Muscle layer of duodenum (tissue), 2 donors: ENCODE measurements at regions not wholly inside any gene's neighbourhood (a gene's known extent, or its start where the extent isn't known, plus 50 kb on each side); places are given as distances from the start of the nearest gene placed in this dataset.

ENCODE experiments used
- H3K27ac ChIP-seq: one replicate; pipeline ENCODE4 v1.7.0; 2013; ENCODE audit warnings: mild to moderate bottlenecking, low read length
- H3K27me3 ChIP-seq: one replicate; pipeline ENCODE4 v1.7.0; 2013; ENCODE audit warnings: low read depth, mild to moderate bottlenecking, control low read depth, low read length
- H3K36me3 ChIP-seq, 2 donors: one replicate each; pipeline ENCODE4 v1.7.0; 2013; ENCODE audit warnings: low read length in 2 of 2, control low read depth in 1 of 2, mild to moderate bottlenecking in 1 of 2; ENCODE audit not compliant: insufficient read depth in 2 of 2, control insufficient read depth in 1 of 2
- H3K4me1 ChIP-seq, 2 donors: one replicate each; pipeline ENCODE4 v1.7.0; 2013; ENCODE audit warnings: low read length in 2 of 2, mild to moderate bottlenecking in 2 of 2, control low read depth in 1 of 2, moderate library complexity in 1 of 2; ENCODE audit not compliant: insufficient read depth in 2 of 2, control insufficient read depth in 1 of 2
- H3K4me3 ChIP-seq, 2 donors: one replicate each; pipeline ENCODE4 v1.7.0; 2013; ENCODE audit warnings: low read length in 2 of 2, low read depth in 1 of 2, mild to moderate bottlenecking in 1 of 2
- H3K9me3 ChIP-seq, 2 donors: one replicate each; pipeline ENCODE4 v1.7.0; 2013; ENCODE audit warnings: low read length in 2 of 2, control low read depth in 1 of 2, mild to moderate bottlenecking in 1 of 2; ENCODE audit not compliant: control insufficient read depth in 1 of 2
- donor health status: healthy.

DNA sequence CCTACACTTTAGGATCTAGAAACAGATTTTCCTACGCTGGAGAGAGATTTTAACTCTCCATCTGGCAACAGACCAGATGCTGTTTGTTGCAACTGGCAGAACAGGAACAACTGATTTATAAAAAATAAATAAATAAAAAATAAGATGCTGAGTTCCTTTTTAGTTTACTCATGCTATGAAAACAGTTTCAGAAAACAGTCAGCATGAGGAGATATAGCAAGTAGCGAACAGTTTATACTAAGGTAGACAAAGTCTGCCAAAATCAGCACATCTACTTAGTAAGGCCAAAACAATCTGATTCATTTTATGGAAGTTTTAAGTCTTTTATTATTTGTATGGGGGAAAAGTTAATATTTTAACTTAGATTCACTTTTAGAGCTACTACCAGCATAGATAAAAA, 974.0 kb upstream of the CNTNAP5 start:
- Histone ChIP-seq H3K27ac (no peak overlapping the region), H3K27me3 (no peaks in the 10 kb centered on the region), H3K4me3 (no peak overlapping the region), H3K4me1 (no peaks in the 10 kb centered on the region), H3K9me3 (no peaks in the 10 kb centered on the region), H3K36me3 (no peaks in the 10 kb centered on the region)

DNA sequence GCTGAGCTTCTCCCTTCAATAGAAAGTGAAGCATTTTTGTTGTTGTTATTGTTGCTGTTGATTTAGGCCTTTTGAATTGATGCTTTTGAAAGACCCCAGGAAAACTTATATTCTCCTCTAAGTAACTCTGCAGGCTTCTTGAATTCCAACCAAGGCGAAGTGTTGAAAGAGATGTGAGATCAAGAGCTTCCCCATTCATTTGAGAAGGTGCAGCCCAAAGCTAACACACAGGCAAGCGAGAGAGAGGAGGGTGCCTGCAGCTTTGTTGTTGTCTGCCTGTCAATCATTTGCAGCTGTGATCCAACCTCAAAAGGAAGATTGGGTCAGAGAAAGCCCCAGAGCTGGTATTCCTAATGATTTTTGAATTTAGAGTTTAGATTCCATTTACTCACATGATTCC, 963.6 kb upstream of the CNTNAP5 start:
- Histone ChIP-seq H3K27me3 (no peaks in the 10 kb centered on the region), H3K36me3 (no peaks in the 10 kb centered on the region), H3K4me1 (no peaks in the 10 kb centered on the region), H3K4me3 (no peak overlapping the region), H3K27ac (no peak overlapping the region), H3K9me3 (no peaks in the 10 kb centered on the region)

DNA sequence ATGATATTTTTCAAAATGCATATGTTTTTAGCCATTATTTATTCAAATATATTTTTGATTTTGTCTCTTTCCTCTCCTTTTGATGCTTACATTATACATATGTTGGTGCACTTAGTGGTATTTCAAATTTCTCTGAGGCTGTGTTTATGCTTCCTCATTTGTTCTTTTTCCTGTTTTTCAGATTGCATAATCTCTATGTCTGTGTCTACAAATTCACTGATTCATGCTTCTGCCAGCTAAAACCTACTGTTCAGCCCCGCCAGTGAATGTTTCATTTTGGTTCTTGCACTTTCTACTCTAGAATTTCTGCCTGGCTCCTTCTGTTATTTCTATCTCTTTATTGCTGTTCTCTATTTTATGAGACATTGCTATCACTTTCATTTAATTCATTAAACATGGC, 951.7 kb upstream of the CNTNAP5 start:
- Histone ChIP-seq H3K4me3 (no peak overlapping the region), H3K27me3 (no peaks in the 10 kb centered on the region), H3K36me3 (no peaks in the 10 kb centered on the region), H3K9me3 (no peaks in the 10 kb centered on the region), H3K27ac (no peak overlapping the region), H3K4me1 (no peaks in the 10 kb centered on the region)

DNA sequence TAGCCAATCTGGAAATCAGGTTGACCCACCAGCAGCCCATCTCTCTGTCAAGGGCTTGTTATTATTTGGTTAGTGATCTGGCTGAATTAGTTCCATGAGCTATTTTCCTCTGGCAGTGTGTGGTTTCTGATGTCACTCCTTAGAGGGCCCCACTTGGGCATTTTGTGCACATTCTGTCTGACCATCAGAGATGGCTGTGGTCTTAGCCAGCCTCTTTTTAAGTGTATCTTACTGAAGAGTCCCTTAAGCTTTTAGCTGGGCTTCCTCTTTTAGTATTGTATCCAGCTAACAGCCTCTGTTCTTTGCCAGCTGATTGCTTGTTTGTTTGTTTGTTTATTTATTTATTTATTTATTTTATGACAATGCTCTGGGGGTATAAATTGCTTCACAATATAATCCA, 951.1 kb upstream of the CNTNAP5 start:
- H3K4me3 ChIP-seq: no peak overlapping the region
- no peaks in the 10 kb centered on the region for H3K36me3 ChIP-seq
- no peaks in the 10 kb centered on the region for H3K9me3 ChIP-seq
- H3K4me1 ChIP-seq: no peaks in the 10 kb centered on the region
- H3K27me3 ChIP-seq: no peaks in the 10 kb centered on the region
- no peak overlapping the region for H3K27ac ChIP-seq

DNA sequence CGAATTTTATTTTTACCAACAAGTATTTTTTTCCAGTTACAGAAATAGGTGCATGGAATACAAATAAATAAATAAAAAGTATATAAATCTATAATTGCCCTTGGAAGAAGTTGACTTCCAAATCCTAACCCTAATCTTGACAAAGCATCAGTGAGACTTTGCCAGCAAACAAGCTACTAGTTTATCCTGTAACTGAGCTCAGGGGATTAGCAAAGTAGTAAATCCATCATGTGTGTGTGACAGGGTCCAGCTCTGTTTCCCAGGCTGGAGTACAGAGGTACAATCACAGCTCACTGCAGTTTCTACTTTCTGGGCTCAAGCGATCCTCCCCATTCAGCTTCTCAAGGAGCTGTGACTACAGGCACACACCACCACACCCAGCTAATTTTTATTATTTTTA, 948.0 kb upstream of the CNTNAP5 start:
- H3K36me3 ChIP-seq: no peaks in the 10 kb centered on the region
- peaks cover 0 to 3% of the 10 kb centered on the region in 2 donors for H3K9me3 ChIP-seq
- no peaks in the 10 kb centered on the region for H3K4me1 ChIP-seq

DNA sequence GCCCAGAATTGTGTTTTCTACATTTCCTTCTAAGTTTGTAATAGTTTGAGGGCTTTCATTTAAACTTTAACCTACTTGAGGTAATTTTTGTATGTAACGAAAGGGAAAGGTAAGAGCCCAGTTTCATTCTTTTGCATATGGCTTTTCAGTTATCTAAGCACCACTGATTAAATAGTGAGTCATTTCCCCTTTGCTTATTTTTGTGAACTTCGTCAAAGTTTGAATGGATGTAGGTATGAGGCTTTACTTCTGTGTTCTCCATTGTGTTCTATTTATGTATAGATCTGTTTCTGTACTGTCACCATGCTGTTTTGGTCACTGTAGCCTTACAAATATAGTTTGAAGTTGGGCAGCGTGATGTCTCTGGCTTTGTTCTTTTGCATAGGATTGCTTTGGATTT, 944.8 kb upstream of the CNTNAP5 start:
- Histone ChIP-seq H3K36me3 (no peaks in the 10 kb centered on the region), H3K9me3 (peaks cover 0 to 3% of the 10 kb centered on the region in 2 donors), H3K4me1 (no peaks in the 10 kb centered on the region), H3K27ac (no peak overlapping the region), H3K27me3 (no peaks in the 10 kb centered on the region), H3K4me3 (no peak overlapping the region)

More for the DNA sequence above, 948.0 kb upstream of the CNTNAP5 start:
- Histone ChIP-seq H3K27me3 (no peaks in the 10 kb centered on the region), H3K4me3 (no peak overlapping the region), H3K27ac (no peak overlapping the region)

DNA sequence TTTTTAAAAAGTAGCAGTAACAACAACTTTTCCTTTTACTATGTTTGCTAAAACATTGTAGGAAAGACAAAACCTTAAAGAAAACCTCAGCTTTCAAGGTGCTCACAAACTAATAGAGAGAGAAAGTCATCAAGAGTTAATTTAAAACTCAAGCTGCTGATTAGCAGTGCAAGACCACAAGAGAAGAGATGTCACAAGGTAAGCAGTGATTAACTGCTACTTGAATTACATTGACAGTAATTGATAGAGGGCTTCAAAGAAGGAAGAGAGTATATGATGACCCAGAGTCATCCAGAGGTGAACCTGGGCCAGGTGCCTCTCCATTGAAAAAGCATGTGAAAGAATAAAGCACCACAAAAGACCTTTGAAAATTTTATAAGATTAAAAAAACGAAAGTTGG, 939.6 kb upstream of the CNTNAP5 start:
- Histone ChIP-seq H3K27ac (no peak overlapping the region), H3K36me3 (no peaks in the 10 kb centered on the region), H3K9me3 (no peaks in the 10 kb centered on the region), H3K27me3 (no peaks in the 10 kb centered on the region), H3K4me1 (no peaks in the 10 kb centered on the region), H3K4me3 (no peak overlapping the region)

DNA sequence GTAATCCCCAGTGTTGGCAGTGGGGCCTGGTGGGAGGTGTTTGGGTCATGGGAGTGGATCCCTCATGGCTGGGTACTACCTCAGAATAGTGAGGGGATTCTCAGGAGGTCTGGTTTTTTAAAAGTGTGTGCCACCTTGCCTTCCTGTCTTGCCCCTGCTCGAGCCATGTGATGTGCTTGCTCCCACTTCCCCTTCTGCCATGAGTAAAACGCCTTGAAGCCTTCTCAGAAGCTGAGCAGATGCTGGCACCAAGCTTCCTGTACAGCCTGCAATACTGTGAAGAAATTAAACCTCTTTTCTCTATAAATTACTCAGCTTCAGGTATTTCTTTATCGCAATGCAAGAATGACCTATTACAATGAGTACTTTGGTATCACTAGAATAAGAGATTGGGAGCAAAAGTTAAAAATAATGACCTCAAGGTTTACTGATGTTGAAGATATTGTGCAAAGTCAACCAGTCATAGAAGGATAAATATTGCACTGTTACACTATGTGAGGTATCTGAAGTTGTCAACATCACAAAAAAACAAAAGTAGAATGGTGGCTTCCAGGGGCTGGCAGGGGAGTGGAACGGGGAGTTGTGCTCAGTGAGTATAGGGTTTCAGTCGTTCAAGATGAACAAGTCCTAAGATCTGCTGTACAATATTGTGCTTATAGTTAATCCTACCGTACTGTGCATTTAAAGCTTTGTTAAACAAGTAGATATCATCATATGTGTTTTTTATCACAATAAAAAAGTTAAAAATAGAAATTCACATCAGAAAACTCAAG, 938.3 kb upstream of the CNTNAP5 start:
- Histone ChIP-seq H3K9me3 (no peaks in the 10 kb centered on the region), H3K27ac (no peak overlapping the region), H3K36me3 (no peaks in the 10 kb centered on the region), H3K4me1 (no peaks in the 10 kb centered on the region), H3K27me3 (no peaks in the 10 kb centered on the region), H3K4me3 (no peak overlapping the region)

DNA sequence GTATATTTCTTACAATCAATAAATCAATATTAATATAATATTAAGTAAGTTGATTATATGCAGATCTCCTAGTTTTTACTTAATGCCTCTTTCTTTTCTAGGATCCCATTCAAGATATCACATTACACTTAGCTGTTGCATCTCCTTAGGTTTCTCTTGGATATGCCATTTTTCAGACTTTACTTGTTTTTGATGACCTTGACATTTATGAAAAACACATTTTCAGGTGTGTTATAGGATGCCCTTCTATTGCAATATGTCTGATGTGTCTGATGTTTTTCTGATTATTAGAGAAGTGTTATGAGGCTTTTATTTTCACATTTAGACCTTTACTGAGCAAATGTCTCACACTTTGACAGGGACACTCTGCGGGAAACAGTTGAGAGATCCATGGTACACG, 933.6 kb upstream of the CNTNAP5 start:
- no peak overlapping the region for H3K4me3 ChIP-seq
- no peaks in the 10 kb centered on the region for H3K9me3 ChIP-seq
- no peak overlapping the region for H3K27ac ChIP-seq
- no peaks in the 10 kb centered on the region for H3K36me3 ChIP-seq
- H3K4me1 ChIP-seq: no peaks in the 10 kb centered on the region
- no peaks in the 10 kb centered on the region for H3K27me3 ChIP-seq

DNA sequence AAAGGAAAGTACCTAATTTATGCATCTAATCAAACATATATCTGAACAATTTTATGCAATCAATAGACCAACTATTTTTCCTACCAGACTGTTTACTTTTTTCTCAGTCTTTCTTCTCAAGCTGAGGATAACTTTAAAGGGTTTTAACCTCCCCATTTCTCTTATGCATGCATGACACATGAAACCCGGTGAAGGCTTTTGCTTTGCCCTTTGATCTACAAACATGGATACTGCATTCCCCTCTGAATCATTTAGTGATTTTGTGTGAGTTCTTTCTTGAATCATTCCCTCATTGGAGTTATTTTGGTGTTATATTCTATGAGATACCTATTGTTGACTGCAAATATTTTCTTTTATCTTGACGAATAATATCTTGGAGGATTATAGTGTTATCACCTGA, 931.9 kb upstream of the CNTNAP5 start:
- Histone ChIP-seq H3K4me3 (no peak overlapping the region), H3K4me1 (no peaks in the 10 kb centered on the region), H3K27me3 (no peaks in the 10 kb centered on the region), H3K36me3 (no peaks in the 10 kb centered on the region), H3K27ac (no peak overlapping the region), H3K9me3 (no peaks in the 10 kb centered on the region)

DNA sequence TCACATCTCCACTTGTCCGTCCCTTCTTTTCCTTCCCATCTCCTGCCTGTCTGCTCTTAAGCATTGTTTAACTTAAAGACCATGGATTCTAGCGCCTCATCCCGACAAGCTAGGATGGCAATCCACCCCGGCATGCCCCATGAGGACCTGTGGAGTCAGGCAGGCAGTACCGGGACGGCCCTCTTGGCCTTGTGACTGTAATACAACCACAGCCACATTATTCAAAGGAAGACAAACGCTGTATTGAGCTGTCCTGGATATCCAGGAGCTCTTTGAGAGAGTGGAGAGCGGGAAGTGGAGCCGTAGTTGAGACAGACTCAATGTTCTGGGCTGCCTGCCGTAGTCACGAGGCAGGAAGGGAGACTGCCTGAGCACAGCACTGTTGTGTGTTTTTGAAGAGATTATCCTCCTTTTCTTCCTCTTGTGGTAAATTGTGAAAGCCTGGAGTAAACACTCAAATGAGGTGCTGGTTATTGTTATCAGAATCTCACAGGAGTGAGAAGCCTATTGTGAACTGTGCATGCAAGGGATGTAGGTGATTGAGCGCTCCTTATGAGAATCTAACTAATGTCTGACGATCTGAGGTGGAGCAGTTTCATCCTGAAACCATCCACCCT, 929.8 kb upstream of the CNTNAP5 start:
- H3K9me3 ChIP-seq: no peaks in the 10 kb centered on the region
- H3K27ac ChIP-seq: no peak overlapping the region
- no peak overlapping the region for H3K4me3 ChIP-seq
- no peaks in the 10 kb centered on the region for H3K27me3 ChIP-seq
- no peaks in the 10 kb centered on the region for H3K36me3 ChIP-seq
- no peaks in the 10 kb centered on the region for H3K4me1 ChIP-seq

DNA sequence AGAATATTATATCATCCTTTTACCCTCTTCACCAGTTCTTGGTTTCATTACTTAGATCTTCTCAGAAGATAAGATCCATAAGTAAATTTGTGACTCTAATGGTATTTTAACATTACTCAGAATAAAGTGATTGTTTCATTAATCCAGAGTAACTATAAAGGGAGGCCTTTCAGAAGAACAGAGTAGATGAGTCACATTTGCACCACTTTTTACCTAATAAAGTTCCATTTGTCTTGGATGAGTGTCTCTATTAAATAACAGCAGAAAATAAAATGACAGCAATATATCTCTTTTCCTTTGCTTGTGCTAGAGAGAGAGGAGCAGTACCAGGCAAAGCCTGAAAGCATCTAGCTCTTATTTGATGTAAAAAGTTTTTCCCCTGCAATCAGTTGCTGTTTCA, 926.5 kb upstream of the CNTNAP5 start:
- H3K36me3 ChIP-seq: no peaks in the 10 kb centered on the region
- H3K9me3 ChIP-seq: no peaks in the 10 kb centered on the region
- H3K27ac ChIP-seq: no peak overlapping the region
- no peaks in the 10 kb centered on the region for H3K4me1 ChIP-seq
- H3K27me3 ChIP-seq: no peaks in the 10 kb centered on the region
- H3K4me3 ChIP-seq: no peak overlapping the region
